ENCODE measurements at regions not wholly inside any gene's neighbourhood (a gene's known extent, or its start where the extent isn't known, plus 50 kb on each side); places are given as distances from the start of the nearest gene placed in this dataset.

- Histone ChIP-seq H3K27me3 (ENCODE audit: control insufficient read depth in 3 of 3, insufficient read depth in 3 of 3, low read length in 3 of 3) (no peaks in the 10 kb centered on the region), H3K27ac (ENCODE audit: low read depth in 1 of 3, low read length in 2 of 3) (no peak overlapping the region), H3K36me3 (ENCODE audit: control insufficient read depth in 3 of 3, insufficient read depth in 2 of 3, low read depth in 1 of 3, low read length in 3 of 3) (no peaks in the 10 kb centered on the region), H3K4me1 (ENCODE audit: control insufficient read depth in 3 of 3, insufficient read depth in 2 of 3, low read depth in 1 of 3, low read length in 2 of 3) (no peaks in the 10 kb centered on the region), H3K4me3 (ENCODE audit: low read depth in 1 of 3, low read length in 3 of 3) (no peak overlapping the region), H3K9me3 (ENCODE audit: control insufficient read depth in 2 of 2, insufficient read depth in 1 of 2, low read depth in 1 of 2, low read length in 1 of 2) (no peaks in the 10 kb centered on the region)
- DNase-seq (no peak), FAIRE-seq (no peak)
- WGBS, 3 donors = 82 to 84% (median 83%) methylated on average over 2 of the region's 2 CpGs
These were observed 467.2 kb downstream of the CDH8 start for GRCh38 chr16:61569028-61569427.

- no peaks in the 10 kb centered on the region for H3K36me3 ChIP-seq (ENCODE audit: control insufficient read depth in 3 of 3, insufficient read depth in 2 of 3, low read depth in 1 of 3, low read length in 3 of 3)
- no peak overlapping the region for H3K4me3 ChIP-seq (ENCODE audit: low read depth in 1 of 3, low read length in 3 of 3)
- DNase-seq (no peak), FAIRE-seq (no peak)
- H3K27ac ChIP-seq (ENCODE audit: low read depth in 1 of 3, low read length in 2 of 3) = no peak overlapping the region
- WGBS, 3 donors = 35 to 45% (median 41%) methylated on average over 2 of the region's 2 CpGs
- H3K9me3 ChIP-seq (ENCODE audit: control insufficient read depth in 2 of 2, insufficient read depth in 1 of 2, low read depth in 1 of 2, low read length in 1 of 2) = no peaks in the 10 kb centered on the region
- no peaks in the 10 kb centered on the region for H3K4me1 ChIP-seq (ENCODE audit: control insufficient read depth in 3 of 3, insufficient read depth in 2 of 3, low read depth in 1 of 3, low read length in 2 of 3)
- no peaks in the 10 kb centered on the region for H3K27me3 ChIP-seq (ENCODE audit: control insufficient read depth in 3 of 3, insufficient read depth in 3 of 3, low read length in 3 of 3)
These were observed 471.5 kb downstream of the CDH8 start for GRCh38 chr16:61564716-61565115.

GRCh38 chr16:61555718-61556441 is 480.4 kb downstream of the CDH8 start:
- H3K27me3 ChIP-seq (ENCODE audit: control insufficient read depth in 3 of 3, insufficient read depth in 3 of 3, low read length in 3 of 3) = no peaks in the 10 kb centered on the region
- no peak overlapping the region for H3K4me3 ChIP-seq (ENCODE audit: low read depth in 1 of 3, low read length in 3 of 3)
- H3K9me3 ChIP-seq (ENCODE audit: control insufficient read depth in 2 of 2, insufficient read depth in 1 of 2, low read depth in 1 of 2, low read length in 1 of 2) = peaks cover 0 to 2% of the 10 kb centered on the region in 2 donors
- H3K27ac ChIP-seq (ENCODE audit: low read depth in 1 of 3, low read length in 2 of 3) = no peak overlapping the region
- no peak for DNase-seq
- H3K4me1 ChIP-seq (ENCODE audit: control insufficient read depth in 3 of 3, insufficient read depth in 2 of 3, low read depth in 1 of 3, low read length in 2 of 3) = no peaks in the 10 kb centered on the region
- H3K36me3 ChIP-seq (ENCODE audit: control insufficient read depth in 3 of 3, insufficient read depth in 2 of 3, low read depth in 1 of 3, low read length in 3 of 3) = no peaks in the 10 kb centered on the region
- WGBS, 3 donors = 81 to 88% (median 84%) methylated on average over 24 of the region's 24 CpGs
- FAIRE-seq = no peak

- Histone ChIP-seq H3K36me3 (ENCODE audit: control insufficient read depth in 3 of 3, insufficient read depth in 2 of 3, low read depth in 1 of 3, low read length in 3 of 3) (no peaks in the 10 kb centered on the region), H3K27me3 (ENCODE audit: control insufficient read depth in 3 of 3, insufficient read depth in 3 of 3, low read length in 3 of 3) (no peaks in the 10 kb centered on the region), H3K4me1 (ENCODE audit: control insufficient read depth in 3 of 3, insufficient read depth in 2 of 3, low read depth in 1 of 3, low read length in 2 of 3) (no peaks in the 10 kb centered on the region), H3K4me3 (ENCODE audit: low read depth in 1 of 3, low read length in 3 of 3) (no peak overlapping the region), H3K27ac (ENCODE audit: low read depth in 1 of 3, low read length in 2 of 3) (no peak overlapping the region), H3K9me3 (ENCODE audit: control insufficient read depth in 2 of 2, insufficient read depth in 1 of 2, low read depth in 1 of 2, low read length in 1 of 2) (no peaks in the 10 kb centered on the region)
- FAIRE-seq = no peak
- WGBS, 3 donors = 52 to 82% (median 63%) methylated on average over 2 of the region's 2 CpGs
- DNase-seq = no peak
These were observed 486.9 kb downstream of the CDH8 start for GRCh38 chr16:61549327-61549726.

- no peak overlapping the region for H3K4me3 ChIP-seq (ENCODE audit: low read depth in 1 of 3, low read length in 3 of 3)
- H3K36me3 ChIP-seq (ENCODE audit: control insufficient read depth in 3 of 3, insufficient read depth in 2 of 3, low read depth in 1 of 3, low read length in 3 of 3) = no peaks in the 10 kb centered on the region
- H3K9me3 ChIP-seq (ENCODE audit: control insufficient read depth in 2 of 2, insufficient read depth in 1 of 2, low read depth in 1 of 2, low read length in 1 of 2) = no peaks in the 10 kb centered on the region
- DNase-seq = no peak
- H3K4me1 ChIP-seq (ENCODE audit: control insufficient read depth in 3 of 3, insufficient read depth in 2 of 3, low read depth in 1 of 3, low read length in 2 of 3) = no peaks in the 10 kb centered on the region
- H3K27me3 ChIP-seq (ENCODE audit: control insufficient read depth in 3 of 3, insufficient read depth in 3 of 3, low read length in 3 of 3) = no peaks in the 10 kb centered on the region
- no peak for FAIRE-seq
- H3K27ac ChIP-seq (ENCODE audit: low read depth in 1 of 3, low read length in 2 of 3) = no peak overlapping the region
These were observed 488.6 kb downstream of the CDH8 start for GRCh38 chr16:61547626-61548025.

- Histone ChIP-seq H3K27ac (ENCODE audit: low read depth in 1 of 3, low read length in 2 of 3) (no peak overlapping the region), H3K9me3 (ENCODE audit: control insufficient read depth in 2 of 2, insufficient read depth in 1 of 2, low read depth in 1 of 2, low read length in 1 of 2) (peaks cover 0 to 1% of the 10 kb centered on the region in 2 donors), H3K27me3 (ENCODE audit: control insufficient read depth in 3 of 3, insufficient read depth in 3 of 3, low read length in 3 of 3) (no peaks in the 10 kb centered on the region), H3K4me1 (ENCODE audit: control insufficient read depth in 3 of 3, insufficient read depth in 2 of 3, low read depth in 1 of 3, low read length in 2 of 3) (no peaks in the 10 kb centered on the region), H3K36me3 (ENCODE audit: control insufficient read depth in 3 of 3, insufficient read depth in 2 of 3, low read depth in 1 of 3, low read length in 3 of 3) (no peaks in the 10 kb centered on the region), H3K4me3 (ENCODE audit: low read depth in 1 of 3, low read length in 3 of 3) (no peak overlapping the region)
- no peak for DNase-seq
- 32 to 45% (median 33%) methylated on average over 2 of the region's 2 CpGs for WGBS, 3 donors
- FAIRE-seq = no peak
These were observed 492.1 kb downstream of the CDH8 start for GRCh38 chr16:61544165-61544564.

- H3K4me3 ChIP-seq (ENCODE audit: low read depth in 1 of 3, low read length in 3 of 3) = no peak overlapping the region
- no peaks in the 10 kb centered on the region for H3K27me3 ChIP-seq (ENCODE audit: control insufficient read depth in 3 of 3, insufficient read depth in 3 of 3, low read length in 3 of 3)
- no peaks in the 10 kb centered on the region for H3K36me3 ChIP-seq (ENCODE audit: control insufficient read depth in 3 of 3, insufficient read depth in 2 of 3, low read depth in 1 of 3, low read length in 3 of 3)
- H3K9me3 ChIP-seq (ENCODE audit: control insufficient read depth in 2 of 2, insufficient read depth in 1 of 2, low read depth in 1 of 2, low read length in 1 of 2) = peaks cover 0 to 1% of the 10 kb centered on the region in 2 donors
- H3K27ac ChIP-seq (ENCODE audit: low read depth in 1 of 3, low read length in 2 of 3) = no peak overlapping the region
- FAIRE-seq = no peak
- WGBS, 3 donors = 46 to 63% (median 54%) methylated on average over 3 of the region's 3 CpGs
- no peaks in the 10 kb centered on the region for H3K4me1 ChIP-seq (ENCODE audit: control insufficient read depth in 3 of 3, insufficient read depth in 2 of 3, low read depth in 1 of 3, low read length in 2 of 3)
- DNase-seq = no peak
These were observed 496.0 kb downstream of the CDH8 start for GRCh38 chr16:61540216-61540615.

GRCh38 chr16:61530697-61531096 is 505.5 kb downstream of the CDH8 start:
- FAIRE-seq (no peak), DNase-seq (no peak)
- Histone ChIP-seq H3K27ac (ENCODE audit: low read depth in 1 of 3, low read length in 2 of 3) (no peak overlapping the region), H3K36me3 (ENCODE audit: control insufficient read depth in 3 of 3, insufficient read depth in 2 of 3, low read depth in 1 of 3, low read length in 3 of 3) (no peaks in the 10 kb centered on the region), H3K4me3 (ENCODE audit: low read depth in 1 of 3, low read length in 3 of 3) (no peak overlapping the region), H3K9me3 (ENCODE audit: control insufficient read depth in 2 of 2, insufficient read depth in 1 of 2, low read depth in 1 of 2, low read length in 1 of 2) (peaks cover 1 to 3% of the 10 kb centered on the region in 2 donors), H3K27me3 (ENCODE audit: control insufficient read depth in 3 of 3, insufficient read depth in 3 of 3, low read length in 3 of 3) (no peaks in the 10 kb centered on the region), H3K4me1 (ENCODE audit: control insufficient read depth in 3 of 3, insufficient read depth in 2 of 3, low read depth in 1 of 3, low read length in 2 of 3) (no peaks in the 10 kb centered on the region)
- WGBS, 3 donors = 64 to 82% (median 66%) methylated on average over 2 of the region's 2 CpGs

- Histone ChIP-seq H3K4me3 (ENCODE audit: low read depth in 1 of 3, low read length in 3 of 3) (no peak overlapping the region), H3K9me3 (ENCODE audit: control insufficient read depth in 2 of 2, insufficient read depth in 1 of 2, low read depth in 1 of 2, low read length in 1 of 2) (no peaks in the 10 kb centered on the region), H3K36me3 (ENCODE audit: control insufficient read depth in 3 of 3, insufficient read depth in 2 of 3, low read depth in 1 of 3, low read length in 3 of 3) (no peaks in the 10 kb centered on the region), H3K4me1 (ENCODE audit: control insufficient read depth in 3 of 3, insufficient read depth in 2 of 3, low read depth in 1 of 3, low read length in 2 of 3) (no peaks in the 10 kb centered on the region), H3K27ac (ENCODE audit: low read depth in 1 of 3, low read length in 2 of 3) (no peak overlapping the region), H3K27me3 (ENCODE audit: control insufficient read depth in 3 of 3, insufficient read depth in 3 of 3, low read length in 3 of 3) (no peaks in the 10 kb centered on the region)
- no peak for FAIRE-seq
- DNase-seq = no peak
- WGBS, 3 donors = 39 to 68% (median 57%) methylated on average over 2 of the region's 2 CpGs
These were observed 535.4 kb downstream of the CDH8 start for GRCh38 chr16:61500851-61501250.

Data from small intestine (tissue), 7 donors.